Astrocyte of the spinal cord (primary cell): ENCODE measurements at regions not wholly inside any gene's neighbourhood (a gene's known extent, or its start where the extent isn't known, plus 50 kb on each side); places are given as distances from the start of the nearest gene placed in this dataset.

Source experiments
- DNase-seq: peaks from one replicate; pipeline ENCODE4 v3.0.0; 2011; ENCODE audit warnings: low read depth, low spot score
- H3K4me3 ChIP-seq: 2 replicates; pipeline ENCODE4 v1.5.1; 2011; ENCODE audit warnings: low read depth, mild to moderate bottlenecking, low read length, moderate library complexity
- CTCF ChIP-seq: IDR thresholded peaks from 2 replicates; pipeline ENCODE4 v1.5.1; 2012; ENCODE audit warnings: low read depth, mild to moderate bottlenecking, low read length, inconsistent platforms
- in situ Hi-C: cut with HindIII; loops from 2 replicates; pipeline ENCODE4 v1.10.0; 2017; ENCODE audit warnings: low sequenced_read_pairs

- TF ChIP-seq CTCF = no peak
- DNase-seq = no peak
- in situ Hi-C loops = no loop called here
- H3K4me3 ChIP-seq = no peak overlapping the region
Measured at GRCh38 chr18:2368102-2368501, 203.2 kb downstream of the METTL4 start.

GRCh38 chr18:2376707-2377106, 194.6 kb downstream of the METTL4 start:
- in situ Hi-C loops = no loop called here
- no peak for TF ChIP-seq CTCF
- DNase-seq = no peak
- no peak overlapping the region for H3K4me3 ChIP-seq

- no peak for DNase-seq
- no peak for TF ChIP-seq CTCF
- H3K4me3 ChIP-seq = no peak overlapping the region
- in situ Hi-C loops = no loop called here
Measured at GRCh38 chr18:2380101-2380500, 191.2 kb downstream of the METTL4 start.

- in situ Hi-C loops = no loop called here
- H3K4me3 ChIP-seq = no peak overlapping the region
- no peak for TF ChIP-seq CTCF
- no peak for DNase-seq
Measured at GRCh38 chr18:2381539-2381938, 189.8 kb downstream of the METTL4 start.

GRCh38 chr18:2387588-2387987, 183.7 kb downstream of the METTL4 start:
- in situ Hi-C loops = no loop called here
- TF ChIP-seq CTCF = no peak
- no peak for DNase-seq
- no peak overlapping the region for H3K4me3 ChIP-seq

GRCh38 chr18:2390158-2390557, 181.1 kb downstream of the METTL4 start:
- in situ Hi-C loops = no loop called here
- H3K4me3 ChIP-seq = no peak overlapping the region
- DNase-seq = no peak
- TF ChIP-seq CTCF = no peak

GRCh38 chr18:2391470-2391869, 179.8 kb downstream of the METTL4 start:
- no peak for DNase-seq
- TF ChIP-seq CTCF = no peak
- in situ Hi-C loops = no loop called here
- H3K4me3 ChIP-seq = no peak overlapping the region
